ENCODE measurements at regions not wholly inside any gene's neighbourhood (a gene's known extent, or its start where the extent isn't known, plus 50 kb on each side); places are given as distances from the start of the nearest gene placed in this dataset.

GRCh38 chr5:74956278-74956677 lies 90.1 kb upstream of the FAM169A start:
- H3K27ac ChIP-seq = no peak overlapping the region
- TF ChIP-seq, protein P1, sequence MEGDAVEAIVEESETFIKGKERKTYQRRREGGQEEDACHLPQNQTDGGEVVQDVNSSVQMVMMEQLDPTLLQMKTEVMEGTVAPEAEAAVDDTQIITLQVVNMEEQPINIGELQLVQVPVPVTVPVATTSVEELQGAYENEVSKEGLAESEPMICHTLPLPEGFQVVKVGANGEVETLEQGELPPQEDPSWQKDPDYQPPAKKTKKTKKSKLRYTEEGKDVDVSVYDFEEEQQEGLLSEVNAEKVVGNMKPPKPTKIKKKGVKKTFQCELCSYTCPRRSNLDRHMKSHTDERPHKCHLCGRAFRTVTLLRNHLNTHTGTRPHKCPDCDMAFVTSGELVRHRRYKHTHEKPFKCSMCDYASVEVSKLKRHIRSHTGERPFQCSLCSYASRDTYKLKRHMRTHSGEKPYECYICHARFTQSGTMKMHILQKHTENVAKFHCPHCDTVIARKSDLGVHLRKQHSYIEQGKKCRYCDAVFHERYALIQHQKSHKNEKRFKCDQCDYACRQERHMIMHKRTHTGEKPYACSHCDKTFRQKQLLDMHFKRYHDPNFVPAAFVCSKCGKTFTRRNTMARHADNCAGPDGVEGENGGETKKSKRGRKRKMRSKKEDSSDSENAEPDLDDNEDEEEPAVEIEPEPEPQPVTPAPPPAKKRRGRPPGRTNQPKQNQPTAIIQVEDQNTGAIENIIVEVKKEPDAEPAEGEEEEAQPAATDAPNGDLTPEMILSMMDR (IDR thresholded peaks at IDR 0.05) = no peak
- TF ChIP-seq ZFX (IDR thresholded peaks at IDR 0.05; ENCODE audit: borderline replicate concordance) = no peak

DNA sequence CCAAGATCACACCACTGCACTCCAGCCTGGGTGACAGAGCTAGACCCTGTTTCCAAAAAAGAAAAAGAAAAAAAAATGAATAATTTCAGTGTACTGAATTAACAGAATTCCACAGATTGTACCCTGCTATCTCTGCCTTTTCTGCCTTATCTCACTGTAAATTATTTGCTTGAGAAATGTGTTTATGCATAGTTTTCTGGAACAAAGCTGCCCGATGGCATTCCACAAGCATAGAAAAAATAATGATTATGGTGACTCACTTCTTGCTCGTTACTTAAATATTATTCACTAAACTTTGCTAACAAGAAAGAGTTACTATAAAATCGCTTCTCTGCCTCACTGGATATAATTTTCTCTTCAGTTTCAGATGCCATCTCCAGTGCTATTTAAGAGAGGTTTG lies 88.7 kb upstream of the FAM169A start:
- no peak overlapping the region for H3K27ac ChIP-seq
- no peak for TF ChIP-seq ZFX (IDR thresholded peaks at IDR 0.05; ENCODE audit: borderline replicate concordance)
- TF ChIP-seq, protein P1 (IDR thresholded peaks at IDR 0.05) = no peak

- no peak overlapping the region for H3K27ac ChIP-seq
- TF ChIP-seq, protein P1 (IDR thresholded peaks at IDR 0.05) = no peak
- no peak for TF ChIP-seq ZFX (IDR thresholded peaks at IDR 0.05; ENCODE audit: borderline replicate concordance)
Measured at GRCh38 chr5:74953937-74954720, 87.9 kb upstream of the FAM169A start.

DNA sequence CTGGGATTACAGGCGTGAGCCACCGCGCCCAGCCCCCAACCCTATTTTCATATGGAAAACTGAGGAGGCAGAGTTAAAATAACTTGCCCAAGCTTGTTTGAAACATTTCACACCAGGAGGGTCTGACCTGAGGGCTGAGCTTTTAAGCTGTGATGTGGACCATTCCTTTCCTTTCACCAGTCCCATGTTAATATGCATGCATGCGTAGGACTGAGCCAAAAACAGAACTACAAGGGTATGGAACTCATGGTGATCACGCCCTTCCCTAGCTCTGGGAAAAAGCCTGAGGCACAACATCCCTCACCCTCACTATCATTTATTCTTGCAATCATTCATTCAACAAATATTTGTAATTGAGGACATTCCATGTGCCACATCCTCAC lies 87.4 kb upstream of the FAM169A start:
- TF ChIP-seq, protein P1 (IDR thresholded peaks at IDR 0.05) = no peak
- TF ChIP-seq ZFX (IDR thresholded peaks at IDR 0.05; ENCODE audit: borderline replicate concordance) = no peak
- no peak overlapping the region for H3K27ac ChIP-seq

DNA sequence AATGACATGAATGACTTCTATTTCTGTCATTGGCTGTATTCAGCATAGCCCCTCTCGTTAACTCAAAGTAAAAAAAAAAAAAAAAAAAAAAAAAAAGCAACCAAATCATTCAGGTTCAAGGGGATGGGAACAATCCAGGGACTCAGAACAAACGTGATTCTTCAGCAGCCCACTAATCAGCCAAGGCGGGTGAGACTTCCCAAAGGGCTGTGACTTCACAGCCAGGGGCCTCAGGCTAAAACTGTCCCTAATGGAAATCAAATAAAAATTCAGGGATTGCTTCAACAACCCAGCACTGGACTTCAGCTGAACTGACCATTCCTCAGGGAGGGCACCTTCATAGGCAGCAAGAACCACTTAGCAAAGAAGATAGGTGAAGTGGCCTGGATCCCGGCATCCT lies 86.2 kb upstream of the FAM169A start:
- no peak for TF ChIP-seq ZFX (IDR thresholded peaks at IDR 0.05; ENCODE audit: borderline replicate concordance)
- TF ChIP-seq, protein P1 (IDR thresholded peaks at IDR 0.05) = no peak
- H3K27ac ChIP-seq = no peak overlapping the region

DNA sequence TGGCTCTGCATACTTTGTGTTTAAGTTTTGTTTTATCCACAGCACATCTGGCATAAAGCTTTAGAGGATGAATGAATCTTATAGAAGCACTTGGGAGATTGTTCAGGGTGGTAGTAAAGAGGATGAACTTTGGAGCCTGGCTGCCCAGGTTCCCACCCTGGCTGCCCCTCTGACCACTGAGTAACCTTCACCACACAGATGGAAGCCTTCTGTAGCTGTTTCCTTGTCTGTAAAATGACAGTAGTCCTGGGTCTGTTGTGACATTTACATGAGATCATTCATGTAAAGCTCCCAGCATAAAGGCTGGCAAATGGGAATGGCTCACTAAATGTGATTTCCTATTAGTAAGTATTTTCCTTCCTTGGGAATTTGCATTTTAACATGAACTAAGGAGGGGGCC lies 85.7 kb upstream of the FAM169A start:
- TF ChIP-seq ZFX (IDR thresholded peaks at IDR 0.05; ENCODE audit: borderline replicate concordance) = no peak
- TF ChIP-seq, protein P1 (IDR thresholded peaks at IDR 0.05) = no peak
- no peak overlapping the region for H3K27ac ChIP-seq

DNA sequence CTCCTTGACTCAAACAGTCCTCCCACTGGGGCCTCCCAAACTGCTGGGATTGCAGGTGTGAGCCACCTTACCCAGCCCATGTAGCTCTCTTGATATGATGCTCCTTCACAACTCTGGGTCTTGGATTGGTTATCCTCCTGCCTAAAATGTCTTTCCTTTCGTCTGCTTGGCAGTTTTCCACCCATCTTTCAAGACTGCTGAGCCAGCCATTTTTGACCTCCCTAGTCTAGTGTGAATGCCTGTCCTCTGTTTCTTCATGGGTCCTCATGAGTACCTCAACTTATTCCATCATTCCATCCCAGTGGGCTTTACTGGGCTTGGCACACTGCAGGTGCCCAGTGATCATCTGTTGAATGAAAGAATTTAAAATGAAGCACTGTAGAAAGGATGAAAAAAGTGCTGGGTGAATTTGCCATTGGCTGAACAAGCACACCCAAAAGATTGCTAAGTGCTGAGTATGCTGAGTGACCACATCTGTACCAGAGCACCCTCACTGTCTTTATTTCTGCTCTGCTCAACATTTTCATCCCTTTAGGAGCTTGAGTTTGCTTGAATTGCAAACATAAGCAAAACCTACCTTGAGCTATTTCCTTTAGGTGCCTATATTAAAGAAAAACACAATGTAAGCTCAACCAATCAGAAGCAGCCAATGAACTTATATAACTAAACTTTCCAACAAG lies 84.8 kb upstream of the FAM169A start:
- TF ChIP-seq, protein P1 (IDR thresholded peaks at IDR 0.05) = no peak
- no peak for TF ChIP-seq ZFX (IDR thresholded peaks at IDR 0.05; ENCODE audit: borderline replicate concordance)
- H3K27ac ChIP-seq = no peak overlapping the region
